DMS53 (cell line): ENCODE measurements at regions not wholly inside any gene's neighbourhood (a gene's known extent, or its start where the extent isn't known, plus 50 kb on each side); places are given as distances from the start of the nearest gene placed in this dataset.

Experiments used
- DNase-seq: peaks from one replicate; lab custom pipeline; 2025; lab: John Stamatoyannopoulos, UW

GRCh38 chr10:108521827-108522492, 1357.5 kb upstream of the SORCS1 start:
- peak; percentile 55 for DNase-seq

- DNase-seq, result no peak
Observed at GRCh38 chr10:108515821-108516220, 1351.3 kb upstream of the SORCS1 start.

GRCh38 chr10:108500396-108500795, 1335.9 kb upstream of the SORCS1 start:
- no peak for DNase-seq

GRCh38 chr10:108496106-108496505, 1331.6 kb upstream of the SORCS1 start:
- DNase-seq, result no peak

- no peak for DNase-seq
Observed at GRCh38 chr10:108490944-108491343, 1326.4 kb upstream of the SORCS1 start.

- DNase-seq, result no peak
Observed at GRCh38 chr10:108471420-108471819, 1306.9 kb upstream of the SORCS1 start.

GRCh38 chr10:108469940-108470339, 1305.4 kb upstream of the SORCS1 start:
- no peak for DNase-seq

- peak; percentile 61 for DNase-seq
Observed at GRCh38 chr10:108465871-108466641, 1301.5 kb upstream of the SORCS1 start.

GRCh38 chr10:108462005-108462404, 1297.5 kb upstream of the SORCS1 start:
- no peak for DNase-seq

GRCh38 chr10:108454793-108455192, 1290.3 kb upstream of the SORCS1 start:
- no peak for DNase-seq

GRCh38 chr10:108454224-108454623, 1289.7 kb upstream of the SORCS1 start:
- DNase-seq, result no peak

GRCh38 chr10:108453166-108453565, 1288.7 kb upstream of the SORCS1 start:
- DNase-seq, result no peak

- no peak for DNase-seq
Observed at GRCh38 chr10:108452533-108452932, 1288.0 kb upstream of the SORCS1 start.

GRCh38 chr10:108450280-108450679, 1285.8 kb upstream of the SORCS1 start:
- no peak for DNase-seq

- no peak for DNase-seq
Observed at GRCh38 chr10:108445746-108446145, 1281.2 kb upstream of the SORCS1 start.

- DNase-seq, result no peak
Observed at GRCh38 chr10:108443636-108444035, 1279.1 kb upstream of the SORCS1 start.

GRCh38 chr10:108439397-108439796, 1274.9 kb upstream of the SORCS1 start:
- peak; percentile 8 for DNase-seq

GRCh38 chr10:108436096-108436495, 1271.6 kb upstream of the SORCS1 start:
- DNase-seq, result no peak

- no peak for DNase-seq
Observed at GRCh38 chr10:108434559-108435252, 1270.2 kb upstream of the SORCS1 start.

GRCh38 chr10:108427146-108427545, 1262.6 kb upstream of the SORCS1 start:
- peak; percentile 29 for DNase-seq

GRCh38 chr10:108425283-108425964, 1260.9 kb upstream of the SORCS1 start:
- DNase-seq, result no peak

GRCh38 chr10:108424656-108425055, 1260.2 kb upstream of the SORCS1 start:
- DNase-seq, result no peak
